CD4-positive, alpha-beta T cell treated with Interleukin-6 for 4 hours (primary cell): ENCODE measurements at regions not wholly inside any gene's neighbourhood (a gene's known extent, or its start where the extent isn't known, plus 50 kb on each side); places are given as distances from the start of the nearest gene placed in this dataset.
"Not testable (repeated sequence)": the region's sequence is repeated elsewhere in the genome, so short reads cannot be mapped to it uniquely, and the experiment has no call there.

ENCODE experiments used
- DNase-seq: peaks from one replicate; pipeline ENCODE4 v3.0.0-alpha.2; 2020; ENCODE audit warnings: mixed read lengths

DNA sequence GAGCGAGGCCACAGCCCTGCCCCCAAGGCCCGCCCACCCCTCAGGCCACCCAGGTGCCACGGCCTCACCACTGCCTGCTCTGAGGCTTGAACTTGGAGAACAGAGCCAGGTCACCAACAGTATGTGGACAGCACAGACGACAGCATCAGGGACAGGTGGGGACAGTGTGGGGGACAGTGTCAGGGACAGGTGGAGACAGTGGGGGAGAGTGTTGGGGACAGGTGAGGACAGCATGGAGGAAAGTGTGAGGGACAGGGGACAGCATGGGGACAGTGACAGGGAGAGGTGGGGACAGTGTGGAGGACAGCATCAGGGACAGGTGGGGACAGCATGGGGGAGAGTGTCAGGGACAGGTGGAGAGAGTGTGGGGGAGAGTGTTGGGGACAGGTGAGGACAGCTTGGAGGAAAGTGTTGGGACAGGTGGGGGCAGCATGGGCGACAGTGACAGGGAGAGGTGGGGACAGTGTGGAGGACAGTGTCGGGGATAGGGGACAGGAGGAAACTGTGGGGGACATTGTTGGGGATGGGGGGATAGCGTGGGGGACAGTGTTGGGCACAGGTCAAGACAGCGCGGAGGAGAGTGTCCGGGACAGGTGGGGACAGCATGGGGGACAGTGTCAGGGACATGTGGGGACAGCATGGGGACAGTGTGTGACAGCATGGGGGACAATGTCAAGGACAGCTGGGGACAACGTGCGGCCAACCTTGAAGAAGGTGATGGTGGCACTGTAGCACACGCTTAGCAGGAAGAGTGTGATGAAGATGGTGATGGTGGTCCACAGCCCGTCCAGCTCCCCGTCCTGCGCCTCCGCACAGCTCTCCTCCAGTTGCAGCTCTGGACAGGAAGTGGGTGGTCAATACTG, 114.9 kb downstream of the TMEM121 start:
- no peak for DNase-seq

DNA sequence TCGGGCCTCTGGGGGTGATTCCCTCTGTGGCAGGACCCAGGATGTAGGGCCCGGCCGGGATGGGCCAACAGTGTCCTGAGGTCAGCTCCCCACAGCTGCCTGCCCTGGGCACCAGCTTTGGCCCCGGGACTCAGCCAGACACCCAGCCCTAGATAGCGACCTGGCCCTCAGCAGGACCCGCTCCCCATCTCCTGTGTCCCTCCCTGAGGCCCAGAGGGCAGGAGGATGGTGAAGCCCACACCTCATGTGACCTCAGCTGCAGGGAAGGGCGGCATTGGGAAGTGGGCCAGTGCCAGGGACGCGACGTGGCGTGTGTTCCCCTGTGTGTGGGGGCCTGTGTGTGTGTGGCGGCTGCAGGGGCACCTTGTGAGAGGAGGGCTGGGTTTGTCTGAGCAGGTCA, 115.6 kb downstream of the TMEM121 start:
- not testable (repeated sequence) for DNase-seq

DNA sequence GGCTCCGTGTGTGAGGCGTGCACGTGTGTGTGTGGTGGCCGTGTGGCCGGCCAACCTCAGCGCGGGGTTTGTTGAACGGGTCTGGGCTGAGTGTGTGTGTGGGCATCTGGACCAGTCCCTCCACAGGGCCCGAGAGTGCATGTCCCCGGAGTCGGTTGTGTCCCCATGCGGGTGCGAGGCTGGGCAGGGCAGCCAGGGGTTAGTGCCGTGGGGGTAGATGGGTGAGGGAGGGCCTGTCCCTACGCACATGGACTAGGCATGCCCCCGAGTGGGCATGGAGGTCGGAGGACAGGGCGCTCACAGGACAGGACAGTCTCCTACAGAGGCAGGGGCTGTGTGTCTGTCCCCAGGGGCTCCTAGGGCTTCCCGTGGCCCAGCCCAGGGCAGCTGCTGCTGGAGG, 116.1 kb downstream of the TMEM121 start:
- DNase-seq: not testable (repeated sequence)

DNA sequence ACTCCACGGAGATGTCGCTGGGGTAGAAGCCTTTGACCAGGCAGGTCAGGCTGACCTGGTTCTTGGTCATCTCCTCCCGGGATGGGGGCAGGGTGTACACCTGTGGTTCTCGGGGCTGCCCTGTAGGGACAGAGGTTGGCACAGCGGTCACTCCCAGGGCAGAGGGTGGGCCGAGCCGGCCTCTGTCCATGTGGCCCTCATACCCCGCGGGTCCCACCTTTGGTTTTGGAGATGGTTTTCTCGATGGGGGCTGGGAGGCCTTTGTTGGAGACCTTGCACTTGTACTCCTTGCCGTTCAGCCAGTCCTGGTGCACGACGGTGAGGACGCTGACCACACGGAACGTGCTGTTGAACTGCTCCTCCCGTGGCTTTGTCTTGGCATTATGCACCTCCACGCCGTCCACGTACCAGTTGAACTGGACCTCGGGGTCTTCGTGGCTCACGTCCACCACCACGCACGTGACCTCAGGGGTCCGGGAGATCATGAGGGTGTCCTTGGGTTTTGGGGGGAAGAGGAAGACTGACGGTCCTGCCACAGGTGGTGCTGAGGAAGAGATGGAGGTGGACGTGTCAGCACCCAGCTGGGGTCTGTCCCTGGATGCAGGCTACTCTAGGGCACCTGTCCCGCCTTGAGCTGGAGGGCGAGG, 117.1 kb downstream of the TMEM121 start:
- DNase-seq: not testable (repeated sequence)

DNA sequence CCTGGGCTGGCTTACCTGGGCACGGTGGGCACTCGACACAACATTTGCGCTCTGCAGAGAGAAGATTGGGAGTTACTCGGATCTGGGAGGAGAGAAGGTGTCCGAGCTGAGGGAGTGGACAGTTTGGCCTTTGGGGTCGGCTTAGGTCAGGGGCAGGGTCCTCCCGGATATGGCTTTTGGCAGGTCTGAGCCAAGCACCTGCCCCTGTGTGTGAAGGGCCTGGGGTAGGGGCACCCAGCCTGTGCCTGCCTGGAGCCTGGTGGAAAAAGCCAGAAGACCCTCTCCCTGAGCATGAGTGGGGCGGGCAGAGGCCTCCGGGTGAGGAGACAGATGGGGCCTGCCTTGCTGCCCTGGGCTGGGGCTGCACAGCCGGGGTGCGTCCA, 117.7 kb downstream of the TMEM121 start:
- not testable (repeated sequence) for DNase-seq

DNA sequence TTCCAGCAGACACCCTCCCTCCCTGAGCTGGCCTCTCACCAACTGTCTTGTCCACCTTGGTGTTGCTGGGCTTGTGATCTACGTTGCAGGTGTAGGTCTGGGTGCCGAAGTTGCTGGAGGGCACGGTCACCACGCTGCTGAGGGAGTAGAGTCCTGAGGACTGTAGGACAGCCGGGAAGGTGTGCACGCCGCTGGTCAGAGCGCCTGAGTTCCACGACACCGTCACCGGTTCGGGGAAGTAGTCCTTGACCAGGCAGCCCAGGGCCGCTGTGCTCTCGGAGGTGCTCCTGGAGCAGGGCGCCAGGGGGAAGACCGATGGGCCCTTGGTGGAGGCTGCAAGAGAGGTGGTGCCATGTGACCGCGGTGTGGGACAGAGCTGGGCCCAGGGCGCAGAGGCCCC, 118.1 kb downstream of the TMEM121 start:
- DNase-seq: not testable (repeated sequence)

DNA sequence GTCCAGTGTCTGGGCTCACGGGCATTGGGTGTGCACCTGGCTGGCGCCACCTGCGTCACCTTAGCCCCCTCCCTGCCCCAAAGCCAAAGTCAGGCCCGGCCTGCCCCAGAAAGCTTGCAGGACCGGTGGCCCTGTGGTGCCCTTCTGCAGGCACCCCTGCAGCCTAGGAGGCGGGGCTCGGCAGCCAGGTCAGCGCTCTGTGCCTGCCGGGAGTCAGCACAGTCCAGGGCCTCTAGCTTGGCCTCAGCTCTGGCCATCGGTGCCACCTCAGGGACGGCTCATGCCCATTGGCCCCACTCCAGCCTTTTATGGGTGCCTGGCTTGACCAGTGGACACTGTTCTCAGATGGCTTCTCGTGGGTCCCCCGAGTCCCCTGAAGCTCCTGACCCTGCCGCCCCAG, 118.5 kb downstream of the TMEM121 start:
- DNase-seq: not testable (repeated sequence)

DNA sequence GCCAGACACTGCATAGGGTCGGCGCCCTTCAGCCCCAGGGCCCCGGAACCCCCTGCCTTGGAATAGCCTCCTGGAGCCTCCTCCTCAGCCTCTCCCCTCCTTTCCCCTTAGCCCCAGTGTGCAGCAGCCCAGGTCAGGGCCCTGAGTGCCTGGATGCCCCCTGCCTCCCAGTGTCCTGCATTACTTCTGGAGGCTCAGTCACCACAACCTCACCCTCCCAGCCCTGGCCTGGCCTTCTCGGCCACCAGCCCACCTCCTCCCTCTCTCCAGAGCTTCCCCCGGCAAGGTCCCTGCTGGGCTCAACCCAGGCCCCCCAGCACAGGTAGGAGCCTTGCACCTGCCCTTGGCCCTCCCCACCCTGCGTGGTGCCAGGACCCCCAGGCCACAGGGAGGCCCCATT, 119.0 kb downstream of the TMEM121 start:
- not testable (repeated sequence) for DNase-seq

DNA sequence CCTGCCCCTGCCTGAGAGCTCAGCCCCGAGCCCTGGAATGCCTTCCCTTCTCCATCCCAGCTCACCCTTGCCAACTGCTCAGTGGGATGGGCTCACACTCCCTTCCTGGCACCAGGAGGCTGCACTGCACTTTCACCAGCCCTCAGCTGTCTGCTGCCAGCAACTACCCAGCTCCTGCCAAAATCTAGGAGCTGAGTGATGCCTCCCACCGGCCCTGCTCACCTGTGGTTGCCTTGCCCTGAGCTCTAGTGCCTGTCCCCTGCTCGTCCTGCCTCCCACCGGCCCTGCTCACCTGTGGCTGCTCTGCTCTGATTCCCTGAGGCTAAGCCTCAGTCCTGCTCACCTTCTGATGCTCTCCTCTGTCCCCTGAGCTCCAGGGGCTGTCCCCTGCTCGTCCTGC, 119.8 kb downstream of the TMEM121 start:
- DNase-seq: no peak

DNA sequence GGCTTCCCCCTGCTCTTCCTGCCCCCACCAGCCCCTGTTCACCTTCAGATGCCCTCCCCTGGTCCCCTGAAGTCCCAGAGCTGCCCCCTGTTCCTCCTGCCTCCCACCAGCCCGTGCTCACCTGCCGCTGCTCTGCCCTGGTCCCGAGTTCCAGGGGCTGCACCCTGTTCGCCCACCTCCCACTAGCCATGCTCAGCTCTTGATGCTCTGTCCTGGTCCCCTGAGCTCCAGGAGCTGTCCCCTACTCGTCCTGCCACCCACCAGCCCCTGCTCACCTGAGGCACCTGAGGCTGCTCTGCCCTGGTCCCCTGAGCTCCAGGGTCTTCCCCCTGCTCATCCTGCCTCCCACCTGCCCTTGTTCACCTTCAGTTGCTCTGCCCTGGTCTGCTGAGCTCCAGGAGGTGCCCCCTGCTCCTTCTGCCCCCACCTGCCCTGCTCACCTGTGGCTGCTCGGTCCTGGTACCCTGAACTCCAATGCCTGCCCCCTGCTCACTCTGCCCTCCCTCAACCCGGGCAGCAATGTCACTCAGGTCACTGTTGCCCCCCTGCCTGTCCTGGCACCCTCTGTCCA, 120.4 kb downstream of the TMEM121 start:
- DNase-seq: not testable (repeated sequence)

DNA sequence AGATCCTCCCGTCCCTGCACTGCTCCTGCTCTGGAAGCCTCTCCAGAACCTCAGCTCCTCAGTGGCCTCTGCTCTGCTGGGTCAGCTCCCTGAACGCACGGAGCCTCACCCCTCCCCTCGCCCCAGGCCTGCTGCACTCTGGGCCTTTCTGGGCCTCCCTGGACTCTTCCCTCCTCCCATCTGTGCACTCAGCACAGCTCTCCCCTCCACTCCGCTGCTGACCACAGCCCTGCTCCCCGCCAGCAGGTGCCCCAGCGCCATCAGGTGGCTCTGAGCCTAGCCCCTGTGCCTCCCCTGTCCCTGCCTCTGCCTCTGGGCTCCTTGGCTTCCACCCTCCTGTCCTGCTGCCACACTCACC, 121.0 kb downstream of the TMEM121 start:
- DNase-seq: not testable (repeated sequence)

DNA sequence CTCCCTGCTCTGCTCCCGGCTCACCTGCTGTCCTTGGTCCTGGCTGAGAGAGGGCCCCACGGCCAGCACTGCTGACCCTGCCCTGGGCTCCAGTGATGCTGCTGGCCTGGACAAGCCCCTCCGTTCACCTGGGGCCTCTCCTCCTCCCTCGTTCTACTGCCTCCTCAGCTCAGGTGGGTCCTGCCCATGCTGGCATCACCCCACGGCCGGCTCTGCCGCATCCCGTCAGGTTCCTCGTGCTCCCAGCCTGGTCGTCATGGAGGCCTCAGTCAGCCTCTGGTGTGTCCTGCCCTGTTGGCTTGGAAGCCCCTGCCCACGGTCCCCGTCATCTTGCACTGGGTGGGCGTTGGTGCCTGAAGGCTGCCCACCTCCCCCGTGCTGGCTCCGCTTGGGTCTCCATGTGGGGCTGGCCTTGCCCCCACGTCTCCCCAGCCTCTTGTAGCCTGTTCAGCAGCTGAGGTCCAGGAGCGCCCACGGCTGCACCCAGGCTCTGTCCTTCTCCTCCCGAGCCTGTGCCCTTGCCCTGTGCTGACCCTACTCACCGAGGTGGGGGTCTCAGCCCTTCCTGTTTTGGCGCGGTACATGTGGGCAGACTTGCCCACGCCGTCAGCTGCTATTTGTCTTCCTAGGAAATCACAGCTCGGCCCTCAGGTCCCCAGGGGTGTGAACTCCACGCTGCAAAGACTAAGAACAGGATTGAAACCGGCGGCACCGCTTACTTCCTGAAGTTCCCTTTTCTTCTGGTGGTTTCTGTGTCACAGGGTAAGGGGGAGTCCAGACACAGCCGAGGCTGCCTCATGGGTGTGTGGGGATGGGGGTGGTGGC, 121.6 kb downstream of the TMEM121 start:
- no peak for DNase-seq

DNA sequence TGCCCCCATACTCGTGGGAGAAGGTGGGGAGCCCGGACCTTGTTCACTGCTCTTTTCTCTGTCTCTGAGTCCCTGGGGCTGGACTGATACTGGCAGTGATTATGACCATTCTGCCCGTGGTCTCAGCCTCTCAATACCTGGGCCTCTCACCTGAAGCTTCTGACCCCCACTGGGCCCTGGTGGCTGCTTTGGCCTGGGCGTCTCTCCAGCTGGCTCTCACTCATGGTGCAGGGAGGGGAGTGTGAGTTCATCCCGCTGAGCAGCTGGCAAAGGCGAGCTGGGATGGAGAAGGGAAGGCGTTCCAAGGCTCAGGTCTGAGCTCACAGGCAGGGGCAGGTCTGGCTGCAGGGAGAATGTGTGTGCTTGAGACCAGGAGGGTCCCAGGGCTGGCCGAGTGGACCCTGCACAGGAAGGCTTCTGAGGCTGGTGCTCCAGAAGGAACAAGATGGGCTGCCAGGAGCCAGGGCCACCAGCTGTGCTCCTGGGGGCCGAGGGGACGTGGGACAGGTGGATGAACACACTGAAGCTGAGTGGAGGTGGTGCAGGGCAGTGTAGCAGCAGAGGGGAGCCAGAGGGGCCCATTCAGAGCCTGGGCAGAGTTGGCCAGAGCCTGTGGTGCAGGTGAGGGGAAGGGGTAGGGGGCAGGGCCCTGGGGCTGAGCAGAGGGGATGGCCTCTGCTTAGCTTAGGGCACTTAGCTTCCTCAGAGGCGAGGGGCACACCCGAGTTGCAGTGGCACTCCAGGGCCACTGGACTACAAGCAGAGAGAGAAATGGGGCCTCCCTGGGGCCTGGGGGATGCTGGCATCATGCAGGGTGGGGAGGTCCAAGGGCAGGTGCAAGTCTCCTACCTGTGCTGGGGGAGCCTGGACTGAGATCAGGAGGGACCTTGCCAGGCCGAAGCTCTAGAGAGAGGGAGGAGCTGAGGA, 122.5 kb downstream of the TMEM121 start:
- DNase-seq: not testable (repeated sequence)

DNA sequence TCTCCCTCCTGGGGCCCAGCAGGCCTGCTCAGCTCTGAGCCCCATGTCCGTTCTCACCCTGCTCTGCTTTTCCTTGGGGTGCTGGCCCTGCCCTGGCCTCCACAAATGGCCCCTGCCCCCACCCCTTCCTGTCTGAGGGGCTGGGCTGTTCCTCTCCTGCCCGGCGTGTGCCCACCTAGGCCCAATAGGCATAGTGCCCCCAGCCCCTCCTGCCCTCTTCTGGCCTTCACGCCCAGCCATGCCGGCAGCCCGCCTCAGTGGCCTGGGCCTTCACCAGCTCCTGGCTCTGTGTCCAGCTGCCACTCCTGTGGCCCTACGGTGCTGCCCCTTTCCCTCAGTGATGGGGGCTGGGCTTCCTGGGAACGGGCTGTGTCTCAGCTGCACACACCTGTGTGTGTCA, 125.9 kb downstream of the TMEM121 start:
- not testable (repeated sequence) for DNase-seq

DNA sequence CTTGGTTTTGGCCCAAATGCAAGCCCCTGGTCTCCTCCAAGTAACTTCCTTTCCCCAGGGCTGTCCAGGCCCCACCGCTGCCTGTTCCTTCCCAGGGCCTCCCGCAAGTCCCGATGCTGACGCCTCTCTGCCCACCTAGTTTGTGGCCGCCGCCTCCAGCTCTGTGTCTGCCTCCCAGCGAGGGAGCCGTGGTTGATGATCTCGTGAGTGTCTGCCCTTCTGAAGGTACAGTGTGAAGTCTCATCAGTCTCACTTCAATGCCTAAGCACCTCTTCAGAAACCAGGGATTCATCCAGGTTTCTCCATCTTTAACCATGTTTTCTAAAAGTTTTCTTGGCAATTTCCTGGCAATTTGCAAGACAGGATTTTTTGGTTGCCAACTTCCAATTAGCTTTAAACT, 127.5 kb downstream of the TMEM121 start:
- DNase-seq: not testable (repeated sequence)

DNA sequence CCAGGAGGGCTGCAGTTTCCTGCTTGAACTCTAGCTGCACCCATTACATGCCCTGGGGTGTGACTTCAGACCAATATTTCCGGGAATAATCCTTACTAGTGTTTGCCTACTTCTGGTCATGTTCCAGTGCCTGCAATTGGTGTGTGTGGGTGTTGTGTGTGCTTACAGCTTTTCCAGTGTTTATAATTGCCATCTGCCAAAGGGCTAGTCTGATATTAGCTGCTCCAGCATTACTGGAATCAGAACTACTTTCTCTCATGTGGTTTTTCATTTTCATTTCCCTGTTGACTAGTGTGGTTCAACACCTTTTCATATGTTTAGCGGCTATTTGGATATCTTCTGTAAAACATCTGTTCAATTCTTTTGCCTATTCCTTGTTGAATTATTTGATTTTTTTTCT, 132.9 kb downstream of the TMEM121 start:
- not testable (repeated sequence) for DNase-seq

DNA sequence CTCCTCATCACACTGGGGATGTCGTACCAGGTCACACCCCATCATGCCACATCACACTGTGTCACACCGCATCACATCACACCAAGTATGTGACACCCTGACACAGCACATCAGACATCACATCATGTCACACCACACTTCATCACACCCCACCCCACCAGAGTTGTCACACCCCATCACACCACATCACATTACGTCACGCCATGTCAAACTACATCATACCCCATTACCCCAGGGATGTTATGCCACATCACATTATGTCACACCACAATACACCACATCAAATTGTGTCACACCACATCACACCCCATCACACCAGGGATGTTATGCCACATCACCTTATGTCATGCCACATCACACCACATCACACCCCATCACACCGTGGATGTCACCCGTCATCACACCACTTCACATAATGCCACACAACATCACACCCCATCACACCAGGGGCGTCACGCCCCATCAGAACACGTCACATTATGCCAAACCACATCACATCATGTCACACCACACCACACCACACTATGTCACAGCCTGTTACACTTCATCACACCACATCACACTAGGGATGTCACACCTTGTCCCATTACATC, 133.6 kb downstream of the TMEM121 start:
- no peak for DNase-seq

DNA sequence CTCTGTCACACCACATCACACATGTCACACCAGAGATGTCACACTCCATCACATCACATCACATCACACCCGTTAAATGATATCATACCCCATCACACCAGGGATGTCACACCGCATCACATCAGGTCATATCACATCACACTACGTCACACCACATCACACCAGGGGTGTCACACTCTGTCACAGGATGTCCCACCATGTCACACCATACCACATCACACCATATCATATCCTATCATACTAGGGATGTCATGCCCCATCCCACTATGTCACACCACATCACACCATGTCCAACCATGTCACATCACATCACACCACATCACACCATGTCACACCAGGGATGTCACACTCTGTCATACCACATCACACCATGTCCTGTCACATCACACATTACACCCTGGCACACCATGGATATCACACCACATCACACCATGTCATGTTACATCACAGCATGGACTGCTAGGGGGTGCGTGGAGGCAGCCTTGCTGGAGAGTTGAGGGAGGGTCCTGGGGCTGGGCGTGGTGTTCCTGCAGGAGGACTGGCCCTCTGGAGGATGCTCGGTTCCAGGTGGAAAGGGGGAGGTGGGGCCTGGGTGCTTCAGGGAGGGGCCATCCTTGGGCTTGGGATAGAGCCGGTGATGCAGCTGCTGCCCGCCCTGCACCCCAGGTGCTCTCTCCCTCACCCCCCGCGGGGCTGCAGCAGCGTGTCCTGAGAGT, 134.6 kb downstream of the TMEM121 start:
- DNase-seq: no peak

DNA sequence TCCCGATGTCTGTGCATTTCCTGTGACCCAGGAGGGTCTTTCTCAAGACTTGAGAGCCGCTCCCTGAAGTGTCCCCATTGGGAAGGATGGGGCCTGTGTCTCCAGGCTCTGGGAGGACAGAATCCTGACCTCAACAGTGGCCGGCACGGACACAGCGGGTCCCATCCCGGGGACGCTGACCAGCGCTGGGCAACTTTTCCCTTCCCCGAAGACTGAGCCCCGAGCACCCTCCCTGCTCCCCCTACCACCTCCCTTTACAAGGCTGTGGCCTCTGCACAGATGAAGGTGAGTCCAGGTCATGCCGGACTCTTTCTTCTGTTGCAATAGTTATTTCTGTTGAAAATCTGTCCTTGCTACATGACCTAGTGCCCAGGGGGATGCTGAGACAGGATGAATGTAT, 135.7 kb downstream of the TMEM121 start:
- not testable (repeated sequence) for DNase-seq

DNA sequence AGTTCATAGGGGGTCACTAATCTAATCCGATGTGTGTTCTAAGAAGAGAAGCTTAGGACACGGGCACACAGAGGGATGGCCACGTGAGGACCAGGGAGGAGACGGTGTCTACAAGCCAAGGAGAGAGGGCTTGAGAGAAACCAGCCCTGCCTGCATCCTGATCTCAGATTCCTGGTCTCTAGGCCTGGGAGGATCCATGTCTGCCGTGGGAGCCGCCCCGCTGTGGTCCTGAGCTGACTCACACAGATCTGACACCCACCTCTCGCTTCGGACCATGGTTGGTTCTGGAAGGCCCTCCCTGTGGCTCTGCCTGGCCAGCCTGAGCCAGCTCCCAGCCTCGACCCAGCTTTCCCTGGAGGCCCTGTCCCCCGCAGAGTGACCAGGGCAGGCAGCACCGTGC, 136.2 kb downstream of the TMEM121 start:
- DNase-seq: not testable (repeated sequence)

DNA sequence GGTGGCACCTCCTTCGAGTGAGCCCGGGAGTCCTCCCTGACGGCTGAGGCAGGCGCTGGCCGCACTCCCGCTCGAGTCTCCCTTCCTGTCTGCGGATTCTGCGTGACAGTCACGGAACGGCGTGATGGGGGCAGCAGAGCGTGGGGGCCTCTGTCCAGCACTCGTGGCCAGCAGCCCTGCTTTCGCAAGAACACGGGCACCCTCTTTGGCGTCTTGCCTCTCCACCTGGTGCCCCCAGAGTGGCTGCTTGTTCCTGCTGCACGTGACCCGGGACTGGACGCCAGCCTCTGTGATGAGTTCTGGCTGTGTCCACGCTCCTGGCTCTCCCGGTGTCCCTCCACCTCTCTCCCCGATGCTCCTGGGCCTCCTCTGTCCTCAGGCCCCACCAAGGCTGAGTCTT, 136.9 kb downstream of the TMEM121 start:
- DNase-seq: not testable (repeated sequence)
